K562 (cell line): ENCODE measurements at regions not wholly inside any gene's neighbourhood (a gene's known extent, or its start where the extent isn't known, plus 50 kb on each side); places are given as distances from the start of the nearest gene placed in this dataset.

ENCODE experiments used
- KLF16 ChIP-seq: IDR thresholded peaks from 2 replicates; pipeline ENCODE4 v1.6.1; 2016; ENCODE audit warnings: antibody characterized with exemption
- POLR2A ChIP-seq: fragments of 450-650 bp; conservative IDR thresholded peaks from 2 replicates; pipeline ENCODE4 v1.6.1; 2016
- ZNF224 ChIP-seq: sonication (generic); formaldehyde crosslinking; IDR thresholded peaks from 2 replicates; pipeline ENCODE4 v1.8.0; 2022; ENCODE audit warnings: mild to moderate bottlenecking, missing genetic modification reagents
- TF ChIP-seq, protein P1 (sequence below), 3 experiments: IDR thresholded peaks in 2 of 3; conservative IDR thresholded peaks in 1 of 3; 2 replicates each; pipeline ENCODE4 v1.5.1; 2011 to 2012; ENCODE audit warnings: low read length in 3 of 3, mild to moderate bottlenecking in 3 of 3, control low read depth in 2 of 3, improper control_type of control experiment in 1 of 3, inconsistent platforms in 1 of 3, low read depth in 1 of 3, mixed read lengths in 1 of 3, moderate library complexity in 1 of 3; ENCODE audit not compliant: insufficient read depth in 2 of 3

DNA sequence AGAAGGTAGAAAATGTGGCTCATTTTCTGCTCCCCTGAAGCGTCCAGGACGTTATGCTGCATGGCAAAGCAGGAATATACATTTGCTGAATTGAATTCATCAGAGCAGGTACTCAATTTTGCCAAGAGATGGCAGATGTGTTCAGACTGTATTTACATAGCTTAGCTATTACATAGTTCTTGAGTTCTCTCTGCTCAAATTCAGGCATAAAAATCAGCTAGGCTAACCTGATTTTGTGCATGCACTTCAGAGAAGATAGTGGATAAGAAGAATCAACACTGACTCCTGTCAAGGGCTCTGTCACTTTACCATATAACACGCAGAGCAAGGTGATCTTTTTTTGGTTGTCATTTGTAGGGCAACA lies 209.2 kb upstream of the FAM3C start:
- TF ChIP-seq, protein P1, sequence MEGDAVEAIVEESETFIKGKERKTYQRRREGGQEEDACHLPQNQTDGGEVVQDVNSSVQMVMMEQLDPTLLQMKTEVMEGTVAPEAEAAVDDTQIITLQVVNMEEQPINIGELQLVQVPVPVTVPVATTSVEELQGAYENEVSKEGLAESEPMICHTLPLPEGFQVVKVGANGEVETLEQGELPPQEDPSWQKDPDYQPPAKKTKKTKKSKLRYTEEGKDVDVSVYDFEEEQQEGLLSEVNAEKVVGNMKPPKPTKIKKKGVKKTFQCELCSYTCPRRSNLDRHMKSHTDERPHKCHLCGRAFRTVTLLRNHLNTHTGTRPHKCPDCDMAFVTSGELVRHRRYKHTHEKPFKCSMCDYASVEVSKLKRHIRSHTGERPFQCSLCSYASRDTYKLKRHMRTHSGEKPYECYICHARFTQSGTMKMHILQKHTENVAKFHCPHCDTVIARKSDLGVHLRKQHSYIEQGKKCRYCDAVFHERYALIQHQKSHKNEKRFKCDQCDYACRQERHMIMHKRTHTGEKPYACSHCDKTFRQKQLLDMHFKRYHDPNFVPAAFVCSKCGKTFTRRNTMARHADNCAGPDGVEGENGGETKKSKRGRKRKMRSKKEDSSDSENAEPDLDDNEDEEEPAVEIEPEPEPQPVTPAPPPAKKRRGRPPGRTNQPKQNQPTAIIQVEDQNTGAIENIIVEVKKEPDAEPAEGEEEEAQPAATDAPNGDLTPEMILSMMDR (IDR thresholded peaks at IDR 0.05 in 2 of 3, conservative IDR thresholded peaks at IDR 0.05 in 1 of 3; ENCODE audit: insufficient read depth in 2 of 3, low read depth in 1 of 3, low read length in 3 of 3), result peak in 1 of 3 experiments; percentile 16; a peak in 1 of 6 replicates
- TF ChIP-seq KLF16 (no peak), POLR2A (no peak), ZNF224 (CRISPR knock-in tag) (no peak)
